Panc1 (cell line): ENCODE measurements at regions not wholly inside any gene's neighbourhood (a gene's known extent, or its start where the extent isn't known, plus 50 kb on each side); places are given as distances from the start of the nearest gene placed in this dataset.

ENCODE experiments used
- ATAC-seq: fragments of 200-7000 bp; cut with Tn5 transposase; 2 replicates; pipeline ENCODE4 v1.9.1; 2020; ENCODE audit warnings: mild to moderate bottlenecking, moderate library complexity
- BruUV-seq: library from RNA; stranded (reverse); fragments of 400-500 nt; replicated peaks from 2 replicates; lab custom pipeline; 2021; lab: Mats Ljungman, UMichigan
- CTCF ChIA-PET: fragments of 300-600 bp; sonication (Branson Sonifier 250); formaldehyde crosslinking; loops from one replicate; lab custom pipeline; 2022; ENCODE audit warnings: antibody characterized with exemption; lab: Charles Lee
- POLR2A ChIA-PET: fragments of 300-600 bp; sonication (Branson Sonifier 250); formaldehyde crosslinking; loops from one replicate; lab custom pipeline; 2022; ENCODE audit warnings: antibody characterized with exemption; lab: Charles Lee
- DNase-seq: peaks from one replicate; pipeline ENCODE4 v3.0.0-alpha.2; 2010; ENCODE audit warnings: low read depth, low spot score
- H3K27ac ChIP-seq: 2 replicates; pipeline ENCODE4 v1.5.1; 2011; ENCODE audit warnings: mild to moderate bottlenecking, low read length, inconsistent platforms
- H3K27me3 ChIP-seq: fragments of 200-500 bp; sonication (Bioruptor generic); 2 replicates; pipeline ENCODE4 v1.6.0; 2014; ENCODE audit warnings: low read length, inconsistent platforms; ENCODE audit not compliant: control insufficient read depth, insufficient read depth
- H3K36me3 ChIP-seq: fragments of 200-500 bp; sonication (Bioruptor generic); 2 replicates; pipeline ENCODE4 v1.5.1; 2014; ENCODE audit warnings: inconsistent platforms, mild to moderate bottlenecking, low read length, moderate library complexity; ENCODE audit not compliant: control insufficient read depth, insufficient read depth
- H3K4me1 ChIP-seq: 2 replicates; pipeline ENCODE4 v1.5.1; 2011; ENCODE audit warnings: inconsistent platforms, mild to moderate bottlenecking, low read length, moderate library complexity; ENCODE audit not compliant: control insufficient read depth, insufficient read depth
- H3K4me3 ChIP-seq, 2 experiments: 2 replicates each; pipeline ENCODE4 v1.5.1; 2011 to 2012; ENCODE audit warnings: low read depth in 2 of 2, low read length in 2 of 2, mild to moderate bottlenecking in 2 of 2, inconsistent platforms in 1 of 2, moderate library complexity in 1 of 2
- H3K9me3 ChIP-seq: fragments of 200-500 bp; sonication (Bioruptor generic); 2 replicates; pipeline ENCODE4 v1.5.1; 2014; ENCODE audit warnings: low read depth, mild to moderate bottlenecking, inconsistent platforms, low read length, moderate library complexity; ENCODE audit not compliant: control insufficient read depth, insufficient read depth
- CTCF ChIP-seq: fragments of 450-650 bp; IDR thresholded peaks from 2 replicates; pipeline ENCODE4 v1.5.1; 2017; ENCODE audit warnings: mild to moderate bottlenecking
- POLR2AphosphoS5 ChIP-seq: IDR thresholded peaks from 2 replicates; pipeline ENCODE4 v1.6.1; 2012; ENCODE audit warnings: mild to moderate bottlenecking, low read depth, low read length, moderate library complexity
- REST ChIP-seq, 2 experiments: IDR thresholded peaks; 2 replicates each; pipeline ENCODE4 v1.6.1; 2011 to 2012; ENCODE audit warnings: low read depth in 2 of 2, control low read depth in 1 of 2, low read length in 1 of 2, mild to moderate bottlenecking in 1 of 2, moderate library complexity in 1 of 2; ENCODE audit not compliant: insufficient read depth in 1 of 2
- SIN3A ChIP-seq: IDR thresholded peaks from 2 replicates; pipeline ENCODE4 v1.6.1; 2012; ENCODE audit warnings: low read depth, mild to moderate bottlenecking, low read length, moderate library complexity, borderline replicate concordance; ENCODE audit not compliant: insufficient read depth
- TCF7L2 ChIP-seq: IDR thresholded peaks from 2 replicates; pipeline ENCODE4 v1.6.1; 2011; ENCODE audit warnings: mild to moderate bottlenecking, low read depth, low read length, inconsistent platforms
- in situ Hi-C: cut with HindIII; loops from 2 replicates; pipeline ENCODE4 v1.10.0; 2016; ENCODE audit warnings: low sequenced_read_pairs, low pct_unique_long_range_greater_than_20kb
- intact Hi-C: fragments of 100-400 bp; cut with micrococcal nuclease; formaldehyde crosslinking; loops from one replicate; pipeline ENCODE4 v1.10.0; 2022; ENCODE audit not compliant: unreplicated experiment

GRCh38 chr3:176919836-176920765, 277.2 kb downstream of the TBL1XR1 start:
- no peaks in the 10 kb centered on the region for H3K9me3 ChIP-seq
- intact Hi-C loops = no loop called here
- no TSS peak for BruUV-seq
- H3K4me1 ChIP-seq = no peaks in the 10 kb centered on the region
- H3K27me3 ChIP-seq = no peaks in the 10 kb centered on the region
- ChIA-PET POLR2A (no interaction called here), CTCF (no interaction called here)
- H3K27ac ChIP-seq = no peak overlapping the region
- DNase-seq (no peak), ATAC-seq (peak; percentile 60; the same call in 1 of the 2 replicates)
- H3K36me3 ChIP-seq = no peaks in the 10 kb centered on the region
- in situ Hi-C loops = no loop called here
- H3K4me3 ChIP-seq = no peak overlapping the region
- TF ChIP-seq TCF7L2 (no peak), REST (IDR thresholded peaks at IDR 0.05; ENCODE audit: insufficient read depth in 1 of 2, low read depth in 2 of 2, low read length in 1 of 2) (no peak), POLR2AphosphoS5 (no peak), SIN3A (no peak)

- no peaks in the 10 kb centered on the region for H3K9me3 ChIP-seq
- ChIA-PET POLR2A (no interaction called here), CTCF (no interaction called here)
- no peaks in the 10 kb centered on the region for H3K4me1 ChIP-seq
- ATAC-seq = no peak
- intact Hi-C loops = no loop called here
- no peak overlapping the region for H3K4me3 ChIP-seq
- no TSS peak for BruUV-seq
- in situ Hi-C loops = no loop called here
- no peaks in the 10 kb centered on the region for H3K27me3 ChIP-seq
- no peak overlapping the region for H3K27ac ChIP-seq
- TF ChIP-seq SIN3A = no peak
- TF ChIP-seq TCF7L2 = no peak
- TF ChIP-seq CTCF = no peak
- TF ChIP-seq POLR2AphosphoS5 = no peak
- no peak for DNase-seq
- H3K36me3 ChIP-seq = no peaks in the 10 kb centered on the region
Measured at GRCh38 chr3:176916777-176917176, 280.5 kb downstream of the TBL1XR1 start.

- TF ChIP-seq TCF7L2 (no peak), CTCF (no peak), SIN3A (no peak), POLR2AphosphoS5 (no peak), REST (IDR thresholded peaks at IDR 0.05; ENCODE audit: insufficient read depth in 1 of 2, low read depth in 2 of 2, low read length in 1 of 2) (no peak)
- DNase-seq = no peak
- Histone ChIP-seq H3K36me3 (no peaks in the 10 kb centered on the region), H3K4me3 (no peak overlapping the region), H3K27ac (no peak overlapping the region), H3K9me3 (no peaks in the 10 kb centered on the region), H3K4me1 (no peaks in the 10 kb centered on the region), H3K27me3 (no peaks in the 10 kb centered on the region)
- intact Hi-C loops (no loop called here), in situ Hi-C loops (no loop called here)
- POLR2A ChIA-PET = no interaction called here
- no peak for ATAC-seq
- BruUV-seq = no TSS peak
- CTCF ChIA-PET = no interaction called here
Measured at GRCh38 chr3:176914764-176915163, 282.5 kb downstream of the TBL1XR1 start.
